AG10803 (cell line): ENCODE measurements at regions not wholly inside any gene's neighbourhood (a gene's known extent, or its start where the extent isn't known, plus 50 kb on each side); places are given as distances from the start of the nearest gene placed in this dataset.

ENCODE experiments used
- DNase-seq: peaks from one replicate; pipeline ENCODE4 v3.0.0; 2010; ENCODE audit warnings: low read depth
- H3K4me3 ChIP-seq: 2 replicates; pipeline ENCODE4 v1.5.1; 2011; ENCODE audit warnings: mild to moderate bottlenecking, low read length, control low read depth
- CTCF ChIP-seq: conservative IDR thresholded peaks from 2 replicates; pipeline ENCODE4 v1.5.1; 2011; ENCODE audit warnings: mild to moderate bottlenecking, low read length, control low read depth, inconsistent platforms

DNA sequence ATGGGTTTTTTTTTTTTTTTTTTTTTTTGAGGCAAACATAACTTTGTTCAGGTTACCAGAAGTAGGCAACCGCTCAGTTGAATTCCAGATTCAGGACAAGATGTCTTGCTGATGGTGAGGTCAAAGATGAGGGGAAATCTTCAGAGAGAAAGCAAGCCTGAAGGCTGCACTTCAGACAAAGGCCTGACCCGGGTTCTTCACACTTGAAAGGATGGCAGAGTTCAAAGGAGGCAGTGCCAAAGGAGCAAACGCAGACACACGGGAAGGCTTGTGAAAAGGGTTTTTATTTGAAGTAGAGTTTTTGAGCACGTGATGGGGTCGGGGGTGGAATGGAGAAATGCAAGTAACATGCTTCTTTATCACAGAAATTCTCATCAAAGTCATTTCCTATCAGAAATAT, 960.2 kb upstream of the EEF2KMT start:
- DNase-seq = no peak
- TF ChIP-seq CTCF = no peak
- no peak overlapping the region for H3K4me3 ChIP-seq

GRCh38 chr16:6048017-6048416, 950.4 kb upstream of the EEF2KMT start:
- H3K4me3 ChIP-seq = no peak overlapping the region
- no peak for DNase-seq
- TF ChIP-seq CTCF = no peak

- H3K4me3 ChIP-seq = no peak overlapping the region
- no peak for TF ChIP-seq CTCF
- DNase-seq = no peak
Measured at GRCh38 chr16:6047325-6047724, 949.7 kb upstream of the EEF2KMT start.

GRCh38 chr16:6038941-6039645, 941.5 kb upstream of the EEF2KMT start:
- H3K4me3 ChIP-seq = no peak overlapping the region
- TF ChIP-seq CTCF = no peak
- no peak for DNase-seq

DNA sequence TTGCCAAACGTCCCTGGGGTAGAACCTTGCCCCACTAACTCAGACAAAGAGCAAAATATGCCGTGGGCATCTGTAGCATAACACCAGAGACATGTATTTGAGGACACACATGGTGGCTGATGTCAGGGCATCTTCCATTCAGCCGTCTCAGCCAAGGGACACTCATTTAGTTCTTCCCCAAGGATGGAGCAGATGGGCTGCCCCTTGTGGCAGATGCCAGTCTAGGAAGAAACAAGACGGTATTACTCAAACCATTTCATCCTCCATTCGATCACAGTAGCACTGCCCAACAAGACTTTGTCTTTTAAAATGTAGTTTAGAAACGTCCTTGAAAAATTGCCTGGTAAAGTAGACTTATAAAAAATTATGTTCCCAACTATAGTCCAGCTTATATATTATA, 937.6 kb upstream of the EEF2KMT start:
- no peak overlapping the region for H3K4me3 ChIP-seq
- DNase-seq = no peak
- TF ChIP-seq CTCF = no peak

DNA sequence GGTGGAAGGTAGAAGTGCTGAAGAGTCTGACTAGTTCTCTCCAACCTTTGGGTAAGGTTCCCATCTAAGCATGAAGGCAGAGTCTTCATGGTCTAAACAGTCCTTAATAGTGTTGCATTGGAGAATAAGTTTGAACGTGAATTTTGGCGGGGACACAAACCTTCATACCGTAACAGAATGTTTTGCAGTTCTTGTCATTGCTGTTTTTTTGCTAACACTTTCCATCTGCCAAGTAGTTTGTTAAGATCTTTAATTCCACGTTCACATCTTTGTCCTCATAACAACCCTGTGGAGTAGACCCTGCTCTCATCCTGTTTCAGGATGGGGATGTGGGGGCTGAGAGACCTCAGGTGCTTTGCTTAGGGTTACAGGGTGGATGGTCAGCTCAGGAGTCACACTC, 936.9 kb upstream of the EEF2KMT start:
- TF ChIP-seq CTCF = no peak
- DNase-seq = no peak
- H3K4me3 ChIP-seq = no peak overlapping the region

- DNase-seq = no peak
- no peak overlapping the region for H3K4me3 ChIP-seq
- no peak for TF ChIP-seq CTCF
Measured at GRCh38 chr16:6032438-6032837, 934.8 kb upstream of the EEF2KMT start.
